Body of pancreas (tissue), 4 donors: ENCODE measurements at regions not wholly inside any gene's neighbourhood (a gene's known extent, or its start where the extent isn't known, plus 50 kb on each side); places are given as distances from the start of the nearest gene placed in this dataset.

Experiments used
- CTCF ChIP-seq, 7 experiments: fragments of 450-650 bp in 4 of 7; fragments of 200-600 bp in 3 of 7; sonication (generic) in 3 of 7; IDR thresholded peaks; one replicate each; pipeline ENCODE4 v1.5.1; 2016 to 2019; ENCODE audit warnings: antibody characterized with exemption in 7 of 7
- POLR2A ChIP-seq, 3 donors: fragments of 450-650 bp; IDR thresholded peaks; one replicate each; pipeline ENCODE4 v1.6.1; 2016; ENCODE audit warnings: antibody characterized with exemption in 3 of 3, mild to moderate bottlenecking in 2 of 3

DNA sequence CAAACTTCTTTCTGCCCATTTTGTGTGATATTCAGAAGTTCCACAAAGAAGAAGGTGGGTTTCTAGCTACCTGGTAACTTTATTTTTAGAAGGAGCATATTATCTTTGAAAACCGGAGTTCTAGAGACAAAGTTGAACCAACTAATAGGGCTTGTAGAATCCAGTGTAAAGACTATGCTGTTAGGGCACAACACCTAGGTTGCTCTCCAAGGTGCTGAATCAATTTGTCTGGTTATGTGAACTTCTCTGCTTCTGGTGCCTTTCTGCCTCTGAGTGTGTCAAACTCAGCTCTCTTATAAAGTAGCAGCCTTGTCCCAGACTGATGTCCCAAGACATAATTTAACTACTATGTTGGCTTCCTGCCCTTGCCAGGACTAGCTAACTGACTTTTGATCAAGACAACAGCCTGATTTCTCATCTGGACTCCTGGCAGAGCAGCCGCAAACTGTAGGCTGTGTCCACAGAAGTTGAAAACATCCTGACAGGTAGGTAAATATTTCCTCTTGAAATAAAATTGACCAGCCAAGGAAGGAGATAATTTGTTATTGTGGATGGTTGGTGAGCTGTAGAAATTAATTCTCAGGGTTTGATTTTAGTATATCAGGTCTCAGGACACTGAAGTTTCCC is 119.4 kb downstream of the CYRIA start:
- TF ChIP-seq POLR2A (IDR thresholded peaks at IDR 0.05) (no peak), CTCF (IDR thresholded peaks at IDR 0.05) (no peak)
